ENCODE measurements at regions not wholly inside any gene's neighbourhood (a gene's known extent, or its start where the extent isn't known, plus 50 kb on each side); places are given as distances from the start of the nearest gene placed in this dataset.
A peak's percentile ranks its signal among the peaks of the same experiment; 100 is the strongest.

GRCh38 chr4:161254375-161254774 is 909.4 kb downstream of the FSTL5 start:
- no peaks in the 10 kb centered on the region for H3K4me1 ChIP-seq
- peaks cover 0 to 40% of the 10 kb centered on the region in 2 donors for H3K9me3 ChIP-seq
- intact Hi-C loops (cut with DNase I), result no loop called here
- DNase-seq, result no peak
- no peaks in the 10 kb centered on the region for H3K36me3 ChIP-seq
- H3K4me3 ChIP-seq, result no peak overlapping the region
- no peak for TF ChIP-seq CTCF (IDR thresholded peaks at IDR 0.05)
- no peak for ATAC-seq
- H3K27ac ChIP-seq, result no peak overlapping the region
- H3K27me3 ChIP-seq, result no peaks in the 10 kb centered on the region

- H3K9me3 ChIP-seq, result peaks cover 0 to 47% of the 10 kb centered on the region in 2 donors
- H3K27ac ChIP-seq, result no peak overlapping the region
- DNase-seq (no peak), ATAC-seq (peak; percentile 49)
- no peaks in the 10 kb centered on the region for H3K36me3 ChIP-seq
- H3K27me3 ChIP-seq, result no peaks in the 10 kb centered on the region
- H3K4me3 ChIP-seq, result no peak overlapping the region
- intact Hi-C loops (cut with DNase I), result no loop called here
- peak; percentile 42 to 55 for TF ChIP-seq CTCF (IDR thresholded peaks at IDR 0.05)
- no peaks in the 10 kb centered on the region for H3K4me1 ChIP-seq
Observed at GRCh38 chr4:161252520-161253141, 911.2 kb downstream of the FSTL5 start.

- no peak for DNase-seq
- intact Hi-C loops (cut with DNase I), result no loop called here
- H3K9me3 ChIP-seq, result peaks cover 0 to 20% of the 10 kb centered on the region in 2 donors
- no peak for ATAC-seq
- no peaks in the 10 kb centered on the region for H3K27me3 ChIP-seq
- H3K4me1 ChIP-seq, result no peaks in the 10 kb centered on the region
- no peaks in the 10 kb centered on the region for H3K36me3 ChIP-seq
- no peak overlapping the region for H3K27ac ChIP-seq
- H3K4me3 ChIP-seq, result no peak overlapping the region
- no peak for TF ChIP-seq CTCF (IDR thresholded peaks at IDR 0.05)
Observed at GRCh38 chr4:161249779-161250440, 913.9 kb downstream of the FSTL5 start.

- H3K9me3 ChIP-seq, result peaks cover 0 to 18% of the 10 kb centered on the region in 2 donors
- intact Hi-C loops (cut with DNase I), result no loop called here
- no peak overlapping the region for H3K4me3 ChIP-seq
- H3K27me3 ChIP-seq, result no peaks in the 10 kb centered on the region
- no peaks in the 10 kb centered on the region for H3K36me3 ChIP-seq
- no peak for TF ChIP-seq CTCF (IDR thresholded peaks at IDR 0.05)
- ATAC-seq, result no peak
- no peaks in the 10 kb centered on the region for H3K4me1 ChIP-seq
- no peak overlapping the region for H3K27ac ChIP-seq
- DNase-seq, result no peak
Observed at GRCh38 chr4:161248880-161249279, 914.9 kb downstream of the FSTL5 start.

GRCh38 chr4:161247831-161248230 is 916.0 kb downstream of the FSTL5 start:
- no peak overlapping the region for H3K27ac ChIP-seq
- ATAC-seq, result no peak
- DNase-seq, result no peak

More at GRCh38 chr4:161247831-161248230, 916.0 kb downstream of the FSTL5 start:
- intact Hi-C loops (cut with DNase I), result no loop called here
- Histone ChIP-seq H3K9me3 (peaks cover 0 to 18% of the 10 kb centered on the region in 2 donors), H3K4me3 (no peak overlapping the region), H3K27me3 (no peaks in the 10 kb centered on the region), H3K4me1 (no peaks in the 10 kb centered on the region), H3K36me3 (no peaks in the 10 kb centered on the region)
- TF ChIP-seq CTCF (IDR thresholded peaks at IDR 0.05), result no peak
